HL-60/S4 treated with retinoic acid at 250 ng/mL for 4 days and 3 days (cell line): ENCODE measurements at regions not wholly inside any gene's neighbourhood (a gene's known extent, or its start where the extent isn't known, plus 50 kb on each side); places are given as distances from the start of the nearest gene placed in this dataset.

Experiments used
- in situ Hi-C: fragments of 300-500 bp; cut with MboI; formaldehyde crosslinking; loops from 2 replicates; pipeline ENCODE4 v1.7.0; 2022; ENCODE audit warnings: low sequenced_read_pairs

DNA sequence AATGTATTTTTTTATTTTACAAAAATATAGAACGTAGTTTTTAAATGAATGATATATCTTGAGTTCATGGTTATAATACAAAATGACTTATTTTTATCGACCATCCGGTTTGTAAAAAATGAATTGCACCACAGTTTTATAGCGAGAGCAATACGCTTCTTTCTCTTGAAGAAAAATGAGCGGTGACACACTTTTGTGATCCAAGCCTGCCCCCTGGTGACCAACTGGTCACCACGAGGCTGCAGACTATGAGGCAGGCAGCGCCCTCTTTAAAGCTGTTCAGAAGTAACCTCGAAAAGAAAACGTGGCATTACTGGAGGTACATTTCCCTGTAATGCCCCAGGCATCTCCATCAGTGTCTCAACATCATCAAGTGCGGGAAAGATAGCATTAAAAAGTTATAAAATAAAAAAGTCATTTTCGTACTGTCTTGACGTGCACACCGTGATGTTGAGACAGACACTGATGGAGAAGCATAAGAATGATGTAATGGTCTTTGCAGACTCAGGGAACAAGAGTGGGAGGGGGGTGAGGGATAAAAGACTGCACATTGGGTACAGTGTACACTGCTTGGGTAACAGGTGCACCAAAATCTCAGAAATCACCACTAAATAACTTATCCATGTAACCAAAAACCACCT, 734.2 kb upstream of the ADAMTS5 start:
- in situ Hi-C loops, result loop anchor here (25.0 kb wide), 1 partner anchor 864 kb away; the partner anchor contains the start of gene ADAMTS1

DNA sequence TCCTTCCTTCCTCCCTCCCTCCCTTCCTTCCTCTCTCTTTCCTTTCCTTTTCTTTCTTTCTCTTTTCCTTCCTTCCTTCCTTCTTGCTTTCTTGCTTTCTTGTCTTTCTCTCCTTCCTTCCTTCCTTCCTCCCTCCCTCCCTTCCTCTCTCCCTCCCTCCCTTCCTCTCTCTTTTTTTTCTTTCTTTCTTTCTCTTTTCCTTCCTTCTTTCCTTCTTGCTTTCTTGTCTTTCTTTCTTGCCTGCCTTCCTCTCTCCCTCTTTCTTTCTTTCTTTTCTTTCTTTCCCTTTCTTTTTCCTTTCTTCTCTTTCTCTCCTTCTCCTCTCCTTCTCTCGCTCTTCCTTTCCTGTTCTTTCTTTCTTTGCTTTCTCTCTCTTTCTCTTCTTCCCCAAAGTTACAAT, 728.4 kb upstream of the ADAMTS5 start:
- in situ Hi-C loops, result no loop called here

DNA sequence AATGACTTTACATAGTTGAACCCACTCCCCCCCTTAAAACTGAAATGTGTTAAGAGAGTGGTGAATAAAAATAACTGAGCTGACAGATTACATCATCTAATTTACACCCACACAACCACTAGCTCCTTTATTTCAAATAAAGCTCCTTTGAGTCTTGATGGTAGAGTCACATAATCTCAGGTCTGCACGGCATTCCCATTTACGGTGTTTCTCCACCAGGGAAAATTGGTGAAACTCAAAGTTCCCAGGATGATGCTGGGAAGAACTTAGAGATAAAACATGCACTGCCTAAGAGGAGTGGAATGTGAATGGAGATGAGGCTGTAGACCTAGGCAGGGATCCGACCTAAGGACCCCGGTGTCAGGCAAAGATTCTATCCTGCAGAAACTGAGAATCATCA, 727.8 kb upstream of the ADAMTS5 start:
- in situ Hi-C loops, result no loop called here

DNA sequence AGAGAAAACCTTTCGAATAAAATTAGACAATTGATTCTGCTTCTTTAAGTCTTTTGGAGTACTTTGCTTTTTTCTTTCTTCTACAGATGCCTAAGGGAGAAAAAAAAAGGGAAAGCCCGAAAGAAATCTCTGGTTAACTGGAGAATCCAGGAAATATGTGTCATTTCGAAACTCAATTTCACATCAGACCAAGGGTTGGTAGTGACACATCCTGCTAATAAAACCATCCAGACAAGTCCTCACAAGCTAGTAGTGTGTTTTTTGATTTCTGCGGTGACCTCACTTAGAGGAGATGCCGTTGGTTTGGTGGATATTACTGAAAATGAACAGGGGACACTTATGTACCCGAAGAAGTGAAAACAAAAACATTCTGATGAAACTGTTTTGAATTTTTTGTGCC, 726.5 kb upstream of the ADAMTS5 start:
- in situ Hi-C loops, result no loop called here

DNA sequence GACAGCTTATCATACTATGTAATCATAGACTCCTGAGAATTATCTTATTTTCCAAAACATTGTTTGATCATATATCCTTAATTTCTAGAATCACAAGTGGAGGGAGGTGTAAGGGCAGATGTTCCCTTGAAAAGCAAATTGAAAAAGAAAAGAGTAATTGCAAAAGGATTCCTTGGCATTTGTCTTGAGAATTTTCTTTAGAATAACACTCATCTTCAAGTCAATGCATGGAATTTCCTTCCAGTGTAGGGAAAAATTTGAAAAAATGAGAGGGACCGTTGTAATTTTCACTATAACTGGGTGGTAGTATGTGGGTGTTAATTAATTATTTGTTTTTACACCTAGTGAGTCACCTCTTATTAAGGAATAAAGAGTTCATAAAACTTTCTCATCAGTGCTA, 724.6 kb upstream of the ADAMTS5 start:
- in situ Hi-C loops, result no loop called here

DNA sequence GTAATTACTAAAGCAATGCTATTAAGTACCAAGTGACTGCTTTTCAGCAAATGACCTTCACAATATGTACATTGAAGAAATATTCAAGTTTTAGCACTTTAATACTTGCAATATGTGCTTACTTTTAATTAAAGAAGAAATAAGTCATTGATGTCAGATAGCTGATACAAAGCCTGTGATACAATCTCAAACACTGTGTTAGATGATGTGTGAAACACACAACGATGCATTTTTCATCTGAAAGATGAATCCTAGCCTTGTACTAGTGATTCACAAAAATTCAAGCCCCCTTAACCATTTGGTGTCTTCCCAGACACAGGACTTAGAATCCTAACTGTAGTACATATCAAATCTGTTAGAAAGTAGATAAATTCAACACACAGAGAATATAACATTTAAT, 724.1 kb upstream of the ADAMTS5 start:
- in situ Hi-C loops, result no loop called here

DNA sequence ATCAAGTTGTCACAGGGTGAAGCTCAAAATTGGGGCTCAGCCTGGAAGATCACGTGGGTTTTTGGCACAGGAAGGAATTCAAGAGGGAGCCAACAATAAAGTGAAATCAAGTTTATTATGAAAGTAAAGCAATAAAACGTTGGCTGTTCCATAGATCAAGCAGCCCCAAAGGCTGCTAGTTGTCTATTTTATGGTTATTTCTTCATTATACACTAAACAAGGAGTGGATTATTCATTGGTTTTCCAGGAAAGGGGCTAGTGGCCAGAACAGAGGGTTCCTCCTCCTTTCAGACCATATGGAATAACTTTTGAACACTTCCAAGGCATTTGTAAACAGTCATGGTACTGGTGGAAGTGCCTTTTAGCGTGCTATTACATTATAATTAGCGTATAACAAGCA, 723.5 kb upstream of the ADAMTS5 start:
- in situ Hi-C loops, result no loop called here

DNA sequence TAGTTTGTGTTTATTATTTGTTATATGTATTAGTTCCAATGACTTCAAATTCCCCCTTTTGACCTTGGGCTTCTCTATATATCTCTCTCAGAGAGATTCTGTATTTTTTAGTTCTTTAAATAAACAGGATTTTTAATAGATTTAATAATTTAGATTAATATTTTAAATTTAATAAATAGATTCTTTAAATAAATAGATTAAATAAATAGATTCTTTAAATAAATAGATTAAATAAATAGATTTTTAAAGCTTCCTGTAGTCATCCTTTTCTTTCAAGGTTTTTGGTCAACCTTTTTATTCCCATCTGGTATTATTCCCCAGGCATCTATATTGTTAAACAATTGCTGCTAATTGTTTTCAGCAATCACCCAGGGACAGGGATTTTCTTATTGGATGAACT, 721.9 kb upstream of the ADAMTS5 start:
- in situ Hi-C loops, result no loop called here

DNA sequence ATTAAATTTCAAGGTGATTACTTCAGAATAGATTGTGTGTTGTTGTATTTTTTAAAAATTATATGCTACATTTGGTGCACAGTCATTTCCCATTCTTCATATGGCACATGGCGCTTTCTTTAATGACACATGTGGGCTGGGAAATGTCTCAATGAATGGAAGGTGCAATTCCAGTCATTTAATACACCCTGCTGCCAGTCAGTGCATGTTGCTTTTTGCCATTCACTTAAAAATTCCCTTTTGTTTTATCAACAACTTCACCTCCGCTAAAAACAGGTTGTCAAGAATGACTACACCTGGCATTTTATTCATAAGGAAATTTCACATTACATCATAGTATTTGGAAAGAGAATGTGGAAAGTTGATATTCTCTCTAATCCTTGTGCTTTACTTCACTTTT, 716.4 kb upstream of the ADAMTS5 start:
- in situ Hi-C loops, result no loop called here

DNA sequence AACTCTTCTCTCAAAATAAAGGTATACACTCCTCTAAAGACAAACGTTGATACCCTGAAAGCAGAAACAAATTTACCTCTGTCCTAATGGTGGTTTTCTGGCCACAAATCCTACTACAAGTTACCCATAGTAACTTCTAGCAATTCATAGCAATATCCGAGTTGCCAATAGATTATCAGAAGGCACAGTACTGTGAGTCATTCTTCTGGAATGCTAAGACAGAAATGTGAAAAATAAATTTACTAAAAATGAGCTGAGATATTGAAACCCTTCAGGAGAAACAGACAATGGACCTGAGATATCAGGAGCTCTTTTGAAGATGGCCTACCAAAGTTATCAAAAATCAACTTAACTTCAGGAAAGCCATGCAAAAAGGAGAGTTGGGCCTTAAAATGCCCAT, 715.0 kb upstream of the ADAMTS5 start:
- in situ Hi-C loops, result no loop called here

DNA sequence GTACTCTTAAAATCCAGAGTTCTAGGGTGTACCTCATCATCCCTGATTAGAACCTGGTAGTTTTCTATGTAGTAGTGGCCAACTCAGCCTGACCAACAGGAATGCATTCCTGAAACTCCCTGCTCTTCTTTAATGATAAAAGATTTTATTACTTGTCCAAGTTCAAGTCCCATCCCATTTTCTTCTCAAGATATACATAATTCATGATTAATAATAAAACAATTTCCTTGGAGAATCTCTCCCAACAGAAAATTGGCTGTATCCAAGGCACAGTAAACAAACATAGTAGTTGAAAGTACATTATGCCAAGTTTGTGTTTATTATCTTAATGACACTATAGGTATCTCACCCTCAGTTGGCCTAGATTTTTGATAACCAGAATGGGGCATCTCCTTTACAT, 714.1 kb upstream of the ADAMTS5 start:
- in situ Hi-C loops, result no loop called here

DNA sequence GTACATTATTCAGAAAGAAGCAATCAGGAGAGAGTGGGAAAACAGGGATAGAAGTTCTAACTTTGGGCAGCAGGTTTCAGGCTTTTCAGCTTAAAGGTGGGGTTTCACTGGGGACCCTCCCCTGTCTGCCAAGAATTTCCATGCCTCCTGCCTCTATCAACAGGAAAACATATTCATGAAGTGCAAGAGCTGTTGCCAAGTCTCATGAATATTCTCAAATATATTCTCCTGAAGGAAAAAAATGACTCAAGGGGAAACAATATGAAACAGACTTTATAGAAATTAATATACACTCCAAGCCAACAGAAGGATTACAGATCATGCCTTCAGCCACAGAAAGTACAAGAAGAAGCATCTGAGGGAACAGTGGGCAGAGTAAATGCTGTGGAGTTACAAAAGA, 713.3 kb upstream of the ADAMTS5 start:
- in situ Hi-C loops, result no loop called here

DNA sequence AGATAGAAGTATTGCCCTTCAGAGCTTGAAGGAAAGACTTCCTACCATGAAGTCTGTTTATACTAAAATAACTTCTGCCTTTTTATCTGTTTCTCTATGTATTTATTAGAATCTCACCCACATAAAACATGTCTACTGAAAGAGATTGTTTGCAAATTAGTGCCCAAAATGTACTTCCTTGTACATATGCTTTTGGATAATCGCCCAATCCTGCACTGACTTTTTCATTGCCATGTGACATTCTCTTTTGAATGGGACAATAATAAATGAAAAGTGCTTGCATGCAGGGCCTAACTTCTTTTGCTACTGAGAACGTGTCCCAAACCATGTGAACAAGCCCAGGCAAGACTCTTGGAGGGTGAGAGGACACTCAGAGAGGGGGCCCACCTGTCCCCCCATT, 711.6 kb upstream of the ADAMTS5 start:
- in situ Hi-C loops, result no loop called here

DNA sequence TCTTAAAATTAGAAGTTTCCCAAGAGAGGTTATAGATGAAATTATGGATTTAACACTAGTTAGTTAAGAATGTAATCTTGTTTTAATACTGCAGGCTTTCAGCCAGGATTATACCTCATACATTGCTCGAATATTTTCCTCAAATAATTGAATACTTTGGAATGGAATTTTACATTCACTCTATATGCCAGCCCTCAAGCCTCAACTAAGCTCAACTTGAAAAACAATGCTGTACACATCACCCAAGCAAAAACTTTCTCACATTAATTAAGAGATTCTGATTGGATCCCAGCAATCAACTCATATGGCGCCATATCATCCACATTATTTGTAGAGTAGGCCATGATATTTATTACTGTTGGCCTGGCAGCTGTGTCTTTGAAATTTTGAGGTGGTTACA, 710.7 kb upstream of the ADAMTS5 start:
- in situ Hi-C loops, result no loop called here

DNA sequence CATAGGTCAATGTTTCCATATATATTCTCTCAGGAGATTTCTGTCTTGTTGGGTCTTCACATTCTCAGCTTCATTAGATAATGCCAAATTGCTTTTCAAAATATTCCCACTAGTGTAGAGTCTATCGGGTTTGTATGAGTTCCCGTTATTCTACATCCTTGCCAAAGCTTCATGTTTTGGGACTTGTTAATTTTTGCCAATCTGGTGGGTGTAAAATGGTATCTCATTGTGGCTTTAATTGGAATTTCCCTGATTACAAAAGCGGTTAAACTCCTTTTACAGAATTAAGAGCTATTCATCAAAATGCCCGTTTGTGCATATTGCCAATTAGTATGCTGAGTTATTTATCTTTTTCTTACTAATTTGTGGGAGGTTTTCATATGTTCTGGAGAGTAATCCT, 708.4 kb upstream of the ADAMTS5 start:
- in situ Hi-C loops, result no loop called here

DNA sequence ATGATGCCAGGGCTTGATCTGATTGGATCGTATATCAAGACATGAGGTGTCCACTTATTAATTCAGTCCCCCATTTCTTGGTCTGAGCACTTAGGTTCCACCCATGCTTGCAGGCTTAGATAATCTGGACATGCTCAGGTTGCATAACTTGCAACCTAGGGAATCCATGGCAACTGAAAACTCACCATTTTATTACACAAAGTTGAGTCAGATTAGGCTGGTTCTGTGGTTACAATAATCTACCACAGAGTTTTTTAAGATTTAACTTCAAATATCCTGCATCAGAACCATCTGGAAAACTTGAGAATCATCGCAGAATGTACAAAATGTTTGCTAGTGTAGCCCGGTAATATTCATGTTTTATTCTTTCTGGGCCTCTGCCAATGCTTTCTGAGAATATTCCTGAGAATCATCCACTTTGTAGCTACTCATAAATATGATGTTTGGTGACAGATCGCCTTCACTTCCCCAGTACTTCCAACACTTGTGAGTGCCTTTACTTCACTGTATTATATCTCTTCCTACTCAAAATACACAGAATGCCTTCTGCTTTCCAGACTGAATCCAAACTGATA, 707.2 kb upstream of the ADAMTS5 start:
- in situ Hi-C loops, result no loop called here

DNA sequence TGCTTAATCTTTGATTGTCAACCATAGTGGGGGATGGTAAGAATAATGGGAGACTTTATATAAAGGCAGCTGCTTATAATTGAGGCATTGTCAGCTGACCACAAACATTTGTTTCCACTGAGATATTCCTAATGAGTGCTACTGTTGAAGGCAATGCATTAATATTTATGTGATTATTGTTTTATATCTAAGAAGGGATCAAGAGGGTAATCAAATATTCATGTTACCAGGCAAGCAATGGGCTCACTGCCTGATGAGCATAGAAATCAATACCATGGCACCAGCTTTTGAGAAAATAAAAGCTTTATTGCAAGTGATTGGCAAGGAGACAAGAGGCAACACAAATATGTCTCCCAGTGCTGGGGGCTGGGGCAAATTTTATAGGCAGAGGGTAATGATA, 706.7 kb upstream of the ADAMTS5 start:
- in situ Hi-C loops, result no loop called here

DNA sequence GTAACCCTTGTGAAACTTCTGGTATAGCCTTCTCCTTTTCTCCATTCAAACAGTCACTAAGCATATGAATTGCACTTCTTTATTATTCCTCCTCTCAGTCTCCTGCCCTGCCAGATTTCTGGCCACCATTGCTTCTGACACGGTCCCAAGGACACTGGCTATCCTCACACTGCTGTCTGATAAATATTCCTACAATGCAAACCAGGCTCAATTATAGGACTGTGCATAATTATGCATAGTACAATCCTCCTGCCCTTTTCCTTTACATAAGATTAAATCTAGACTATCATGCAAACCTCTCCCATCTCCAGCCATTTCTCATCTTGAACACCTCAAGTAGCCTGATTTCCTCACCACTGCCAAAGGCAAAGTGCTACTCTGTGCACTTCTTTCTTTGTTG, 704.3 kb upstream of the ADAMTS5 start:
- in situ Hi-C loops, result no loop called here

DNA sequence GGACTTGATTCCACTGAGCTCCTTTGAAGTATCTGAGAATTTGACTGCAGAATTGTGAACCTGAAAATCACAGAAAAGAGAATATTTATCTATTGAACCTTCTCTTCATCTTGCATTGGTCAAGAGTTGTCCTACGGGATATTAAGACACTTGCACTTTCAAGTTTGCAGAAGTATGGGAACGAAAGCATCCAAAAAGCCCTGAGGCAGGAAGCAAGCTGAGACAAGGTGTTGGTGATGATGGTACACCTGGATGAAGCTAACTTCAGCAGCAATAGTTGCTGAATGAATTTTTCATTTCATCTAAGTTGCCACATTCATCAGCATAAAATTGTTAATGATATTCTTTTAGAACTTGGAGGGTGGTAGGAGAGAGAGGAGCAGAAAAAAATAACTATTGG, 686.6 kb upstream of the ADAMTS5 start:
- in situ Hi-C loops, result no loop called here

DNA sequence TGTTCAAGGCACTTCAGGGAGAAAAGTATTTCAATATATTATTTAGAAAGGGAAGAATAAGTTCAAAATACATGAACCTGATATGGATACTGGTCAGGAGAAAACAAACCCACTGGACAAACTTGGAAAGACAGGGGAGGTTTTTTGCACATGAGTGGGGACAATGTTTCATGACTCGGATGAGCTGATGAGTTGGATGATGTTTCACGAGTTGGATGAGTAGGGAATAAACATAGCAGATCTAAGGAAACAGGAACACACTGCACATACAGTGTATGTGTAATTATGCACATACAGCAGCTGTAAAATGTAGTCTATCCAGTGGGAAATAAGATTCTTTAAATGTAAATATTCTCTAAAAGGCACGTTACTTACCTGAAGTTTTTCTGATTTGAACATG, 682.9 kb upstream of the ADAMTS5 start:
- in situ Hi-C loops, result no loop called here

DNA sequence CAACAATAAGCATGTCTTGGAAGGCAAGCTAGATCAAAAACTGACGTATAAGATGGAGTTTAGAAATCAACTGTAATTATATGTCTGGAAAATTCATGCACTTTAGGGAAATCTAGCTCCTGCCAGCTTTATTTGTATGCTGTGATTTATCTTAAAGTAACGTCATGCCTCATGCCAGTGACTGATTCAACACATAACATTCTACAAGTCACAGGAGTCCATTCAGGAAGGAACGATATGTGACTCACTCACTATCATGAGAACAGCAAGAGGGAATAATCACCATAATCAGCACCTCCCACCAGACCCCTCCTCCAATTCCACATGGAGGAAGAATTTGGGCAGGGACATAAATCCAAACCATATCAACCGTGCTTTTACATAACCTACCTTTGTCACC, 682.4 kb upstream of the ADAMTS5 start:
- in situ Hi-C loops, result no loop called here

DNA sequence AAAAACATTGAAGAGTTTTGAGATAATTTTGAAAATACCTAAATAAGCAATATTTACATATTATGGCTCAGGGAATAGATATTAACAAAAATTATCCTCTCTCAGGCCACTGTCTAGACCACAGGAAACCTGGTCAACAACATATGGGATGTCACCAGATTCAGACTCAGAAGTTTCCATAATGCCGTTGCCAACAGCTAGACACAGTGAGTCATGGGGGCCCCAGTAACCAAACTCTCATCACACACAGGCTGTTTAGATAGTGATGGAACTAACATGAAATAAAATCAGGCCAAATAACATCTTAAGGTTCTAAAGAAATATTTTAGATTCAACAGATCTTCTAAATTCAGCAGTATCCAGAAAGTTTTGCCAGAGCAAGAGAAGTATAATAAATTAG, 681.7 kb upstream of the ADAMTS5 start:
- in situ Hi-C loops, result no loop called here

DNA sequence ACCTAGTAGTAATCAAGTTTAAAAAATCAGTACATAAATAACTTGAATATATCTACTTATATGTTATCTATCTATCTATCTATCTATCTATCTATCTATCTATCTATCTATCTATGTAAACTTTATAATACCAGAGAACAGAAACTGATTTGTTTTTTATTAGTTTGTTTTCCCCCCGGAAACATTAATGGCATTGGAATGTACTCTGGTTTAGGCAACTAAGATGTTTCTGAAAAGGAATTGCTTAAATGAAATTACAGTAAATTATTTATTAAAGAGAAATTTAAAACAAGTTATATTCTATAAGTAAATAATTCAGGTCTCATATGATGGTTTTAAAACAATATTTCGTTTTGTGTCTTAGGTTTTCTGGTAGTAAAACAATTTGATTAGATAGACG, 681.0 kb upstream of the ADAMTS5 start:
- in situ Hi-C loops, result no loop called here
